Breast epithelium (tissue), 3 donors: ENCODE measurements at regions not wholly inside any gene's neighbourhood (a gene's known extent, or its start where the extent isn't known, plus 50 kb on each side); places are given as distances from the start of the nearest gene placed in this dataset.
"Not testable (repeated sequence)": the region's sequence is repeated elsewhere in the genome, so short reads cannot be mapped to it uniquely, and the experiment has no call there.

Source experiments
- CTCF ChIP-seq, 3 donors: fragments of 450-650 bp; IDR thresholded peaks; one replicate each; pipeline ENCODE4 v1.5.1; 2016 to 2017; ENCODE audit warnings: antibody characterized with exemption in 3 of 3, mild to moderate bottlenecking in 3 of 3, moderate library complexity in 3 of 3
- POLR2A ChIP-seq: fragments of 450-650 bp; IDR thresholded peaks from one replicate; pipeline ENCODE4 v1.6.1; 2016; ENCODE audit warnings: antibody characterized with exemption, mild to moderate bottlenecking, moderate library complexity
- POLR2AphosphoS5 ChIP-seq, 3 donors: sonication (generic); formaldehyde crosslinking; IDR thresholded peaks; one replicate each; pipeline ENCODE4 v1.6.1; 2017; ENCODE audit warnings: antibody characterized with exemption in 3 of 3

GRCh38 chr12:88891434-88891833 is 311.2 kb upstream of the KITLG start:
- not testable (repeated sequence) for TF ChIP-seq CTCF (IDR thresholded peaks at IDR 0.05); POLR2A; POLR2AphosphoS5 (IDR thresholded peaks at IDR 0.05)
